ENCODE measurements at regions not wholly inside any gene's neighbourhood (a gene's known extent, or its start where the extent isn't known, plus 50 kb on each side); places are given as distances from the start of the nearest gene placed in this dataset.
"Not testable (repeated sequence)": the region's sequence is repeated elsewhere in the genome, so short reads cannot be mapped to it uniquely, and the experiment has no call there.

GRCh38 chrX:65587616-65588526 lies 53.3 kb upstream of the LAS1L start:
- Mint-ChIP-seq H3K9me3 (no peaks in the 10 kb centered on the region), H3K36me3 (ENCODE audit: low read depth) (no peaks in the 10 kb centered on the region), H3K27ac (no peak overlapping the region), H3K4me1 (peaks cover 4% of the 10 kb centered on the region), H3K4me3 (no peak overlapping the region), H3K27me3 (no peaks in the 10 kb centered on the region)
- ChIA-PET POLR2A (no interaction called here), CTCF (no interaction called here)
- DNase-seq (no peak), ATAC-seq (ENCODE audit: low read depth) (no peak)
- intact Hi-C loops (cut with micrococcal nuclease): no loop called here
- TF ChIP-seq, protein P1, sequence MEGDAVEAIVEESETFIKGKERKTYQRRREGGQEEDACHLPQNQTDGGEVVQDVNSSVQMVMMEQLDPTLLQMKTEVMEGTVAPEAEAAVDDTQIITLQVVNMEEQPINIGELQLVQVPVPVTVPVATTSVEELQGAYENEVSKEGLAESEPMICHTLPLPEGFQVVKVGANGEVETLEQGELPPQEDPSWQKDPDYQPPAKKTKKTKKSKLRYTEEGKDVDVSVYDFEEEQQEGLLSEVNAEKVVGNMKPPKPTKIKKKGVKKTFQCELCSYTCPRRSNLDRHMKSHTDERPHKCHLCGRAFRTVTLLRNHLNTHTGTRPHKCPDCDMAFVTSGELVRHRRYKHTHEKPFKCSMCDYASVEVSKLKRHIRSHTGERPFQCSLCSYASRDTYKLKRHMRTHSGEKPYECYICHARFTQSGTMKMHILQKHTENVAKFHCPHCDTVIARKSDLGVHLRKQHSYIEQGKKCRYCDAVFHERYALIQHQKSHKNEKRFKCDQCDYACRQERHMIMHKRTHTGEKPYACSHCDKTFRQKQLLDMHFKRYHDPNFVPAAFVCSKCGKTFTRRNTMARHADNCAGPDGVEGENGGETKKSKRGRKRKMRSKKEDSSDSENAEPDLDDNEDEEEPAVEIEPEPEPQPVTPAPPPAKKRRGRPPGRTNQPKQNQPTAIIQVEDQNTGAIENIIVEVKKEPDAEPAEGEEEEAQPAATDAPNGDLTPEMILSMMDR (IDR thresholded peaks at IDR 0.05): no peak

DNA sequence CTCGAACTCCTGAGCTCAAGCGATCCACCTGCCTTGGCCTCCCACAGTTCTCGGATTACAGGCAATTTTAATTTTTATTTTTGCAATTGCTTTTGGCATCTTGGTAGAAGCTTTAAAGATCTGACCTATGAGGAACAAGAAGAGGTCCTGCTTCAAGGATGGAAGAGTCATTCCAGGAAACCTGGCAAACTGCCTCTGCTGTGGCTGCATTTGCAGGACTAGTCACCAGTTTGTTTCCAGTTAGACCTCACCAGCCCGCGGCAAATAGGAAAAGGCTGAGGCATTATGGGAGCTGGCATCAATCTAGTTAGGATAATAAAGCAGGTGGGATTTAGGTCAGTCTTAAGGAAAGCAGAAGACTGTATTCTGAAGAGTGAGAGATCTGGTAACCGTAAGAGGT lies 51.9 kb upstream of the LAS1L start:
- H3K36me3 Mint-ChIP-seq (ENCODE audit: low read depth): no peaks in the 10 kb centered on the region
- TF ChIP-seq, protein P1 (IDR thresholded peaks at IDR 0.05): no peak
- intact Hi-C loops (cut with micrococcal nuclease): no loop called here
- DNase-seq (no peak), ATAC-seq (ENCODE audit: low read depth) (no peak)
- ChIA-PET CTCF (no interaction called here), POLR2A (no interaction called here)
- no peak overlapping the region for H3K4me3 Mint-ChIP-seq
- H3K27ac Mint-ChIP-seq: no peak overlapping the region
- no peaks in the 10 kb centered on the region for H3K9me3 Mint-ChIP-seq
- no peaks in the 10 kb centered on the region for H3K27me3 Mint-ChIP-seq
- peaks cover 12% of the 10 kb centered on the region for H3K4me1 Mint-ChIP-seq

- H3K9me3 Mint-ChIP-seq; H3K27me3 Mint-ChIP-seq; H3K27ac Mint-ChIP-seq; ATAC-seq (ENCODE audit: low read depth); POLR2A ChIA-PET; intact Hi-C loops (cut with micrococcal nuclease); H3K36me3 Mint-ChIP-seq (ENCODE audit: low read depth); H3K4me3 Mint-ChIP-seq; DNase-seq: not testable (repeated sequence)
- CTCF ChIA-PET: interaction anchor here (1.4 kb wide), 1 partner anchor 525 kb away, joined by 3 read pairs; no protein-coding TSS in a partner anchor
- peaks cover 12% of the 10 kb centered on the region for H3K4me1 Mint-ChIP-seq
Observed at GRCh38 chrX:65585226-65585625, 50.6 kb upstream of the LAS1L start.

Measured in activated B cell treated with CpG ODN at 0.5 μM for 24 hours (primary cell).